WI38 (cell line): ENCODE measurements at regions not wholly inside any gene's neighbourhood (a gene's known extent, or its start where the extent isn't known, plus 50 kb on each side); places are given as distances from the start of the nearest gene placed in this dataset.

Source experiments
- H3K4me3 ChIP-seq: 2 replicates; pipeline ENCODE4 v1.5.1; 2011; ENCODE audit warnings: low read depth, mild to moderate bottlenecking, control low read depth, low read length
- TF ChIP-seq, protein P1 (sequence below): IDR thresholded peaks from 2 replicates; pipeline ENCODE4 v1.5.1; 2012; ENCODE audit warnings: low read depth, mild to moderate bottlenecking, control low read depth, low read length

DNA sequence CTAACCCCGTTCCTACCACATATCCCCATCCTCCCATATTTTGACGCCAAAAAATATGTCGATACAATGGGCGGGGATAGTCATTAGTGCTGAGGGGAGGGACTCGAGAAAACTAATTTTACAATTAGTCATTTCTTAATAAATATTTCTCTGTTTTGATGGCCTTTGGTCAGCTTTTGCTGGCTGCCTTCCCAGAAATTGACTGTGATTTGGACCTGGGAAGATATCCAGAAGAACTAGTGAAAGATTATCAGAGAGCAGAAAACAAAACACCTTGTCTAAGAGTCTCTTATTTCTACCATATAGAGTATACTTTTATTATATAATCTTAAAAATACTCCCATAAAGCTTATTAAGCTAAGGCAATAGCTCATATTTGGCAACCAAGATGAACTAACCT, 247.6 kb downstream of the MRPL39 start:
- no peak overlapping the region for H3K4me3 ChIP-seq
- TF ChIP-seq, protein P1, sequence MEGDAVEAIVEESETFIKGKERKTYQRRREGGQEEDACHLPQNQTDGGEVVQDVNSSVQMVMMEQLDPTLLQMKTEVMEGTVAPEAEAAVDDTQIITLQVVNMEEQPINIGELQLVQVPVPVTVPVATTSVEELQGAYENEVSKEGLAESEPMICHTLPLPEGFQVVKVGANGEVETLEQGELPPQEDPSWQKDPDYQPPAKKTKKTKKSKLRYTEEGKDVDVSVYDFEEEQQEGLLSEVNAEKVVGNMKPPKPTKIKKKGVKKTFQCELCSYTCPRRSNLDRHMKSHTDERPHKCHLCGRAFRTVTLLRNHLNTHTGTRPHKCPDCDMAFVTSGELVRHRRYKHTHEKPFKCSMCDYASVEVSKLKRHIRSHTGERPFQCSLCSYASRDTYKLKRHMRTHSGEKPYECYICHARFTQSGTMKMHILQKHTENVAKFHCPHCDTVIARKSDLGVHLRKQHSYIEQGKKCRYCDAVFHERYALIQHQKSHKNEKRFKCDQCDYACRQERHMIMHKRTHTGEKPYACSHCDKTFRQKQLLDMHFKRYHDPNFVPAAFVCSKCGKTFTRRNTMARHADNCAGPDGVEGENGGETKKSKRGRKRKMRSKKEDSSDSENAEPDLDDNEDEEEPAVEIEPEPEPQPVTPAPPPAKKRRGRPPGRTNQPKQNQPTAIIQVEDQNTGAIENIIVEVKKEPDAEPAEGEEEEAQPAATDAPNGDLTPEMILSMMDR = no peak

DNA sequence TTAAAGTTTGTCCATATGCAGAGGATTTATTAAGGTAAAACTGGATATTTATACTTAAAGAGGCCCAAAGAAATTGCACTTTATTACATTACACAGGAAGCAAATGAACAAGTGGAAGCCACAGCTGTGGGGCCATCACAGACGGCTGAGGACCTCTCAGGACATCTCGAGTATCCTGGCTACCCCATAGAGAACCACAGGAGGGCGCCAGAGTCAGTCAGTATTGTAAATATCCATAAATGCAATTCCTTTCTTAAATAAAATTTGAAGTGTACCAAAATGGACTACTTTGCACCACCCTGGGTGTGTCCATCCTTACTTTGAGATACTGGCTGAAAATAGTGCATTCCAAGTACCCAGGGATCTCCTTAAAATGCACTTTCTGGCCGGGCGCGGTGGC, 257.2 kb downstream of the MRPL39 start:
- H3K4me3 ChIP-seq = no peak overlapping the region
- TF ChIP-seq, protein P1 = peak; percentile 66

DNA sequence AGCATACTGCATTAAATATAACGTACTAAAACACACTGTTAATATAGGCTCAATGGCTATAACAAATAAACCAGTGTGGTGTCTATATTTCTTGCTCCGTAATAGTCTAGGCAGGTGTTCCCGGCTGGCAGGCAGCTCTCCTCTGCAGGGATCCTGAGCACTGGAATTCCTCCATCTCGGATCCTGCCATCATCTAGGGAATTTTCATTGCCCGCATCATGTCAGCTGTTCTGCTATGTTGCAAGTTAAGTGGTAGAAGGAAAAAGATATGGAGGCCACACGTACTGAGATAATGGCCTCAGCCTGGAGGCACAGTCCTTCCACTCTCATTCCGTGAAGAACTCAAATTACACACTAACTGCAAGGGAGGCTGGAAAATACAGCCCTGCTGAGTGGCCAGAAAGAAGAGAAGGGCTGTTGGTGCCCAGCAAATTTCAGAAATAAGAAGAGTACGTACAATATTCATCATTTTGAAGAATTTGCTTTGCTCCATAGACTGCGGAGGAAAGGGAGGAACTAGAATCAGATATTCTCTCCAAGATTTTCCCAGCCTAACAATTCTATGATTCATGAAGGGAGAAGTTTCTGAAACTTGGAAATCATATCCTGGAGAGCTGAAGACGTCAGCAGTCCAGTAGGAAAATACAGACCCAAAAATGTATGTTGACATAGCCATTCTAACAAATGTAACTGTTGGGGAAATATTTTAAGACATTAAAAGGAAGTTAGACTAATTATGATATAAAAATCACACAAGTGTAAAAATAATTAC, 263.3 kb downstream of the MRPL39 start:
- H3K4me3 ChIP-seq = no peak overlapping the region
- TF ChIP-seq, protein P1 = no peak

DNA sequence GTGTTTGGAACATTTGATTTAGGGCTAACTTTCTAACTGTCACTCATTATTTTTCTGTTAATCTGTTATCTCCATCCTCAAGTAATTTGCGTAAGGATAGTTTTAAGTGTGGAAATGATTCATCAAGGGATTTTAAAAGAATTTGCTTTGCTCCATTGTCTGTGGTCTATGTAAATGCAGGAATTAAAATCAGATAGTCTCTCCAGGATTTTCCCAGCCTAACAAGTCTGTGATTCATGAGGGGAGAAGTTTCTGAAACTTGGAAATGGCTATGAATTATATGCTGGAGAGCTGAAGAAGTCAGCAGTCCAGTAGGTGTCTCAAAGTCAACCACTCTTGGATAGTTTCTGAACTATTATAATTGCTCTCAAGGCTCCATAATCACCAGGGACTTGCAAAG, 264.5 kb downstream of the MRPL39 start:
- TF ChIP-seq, protein P1 = no peak
- no peak overlapping the region for H3K4me3 ChIP-seq

DNA sequence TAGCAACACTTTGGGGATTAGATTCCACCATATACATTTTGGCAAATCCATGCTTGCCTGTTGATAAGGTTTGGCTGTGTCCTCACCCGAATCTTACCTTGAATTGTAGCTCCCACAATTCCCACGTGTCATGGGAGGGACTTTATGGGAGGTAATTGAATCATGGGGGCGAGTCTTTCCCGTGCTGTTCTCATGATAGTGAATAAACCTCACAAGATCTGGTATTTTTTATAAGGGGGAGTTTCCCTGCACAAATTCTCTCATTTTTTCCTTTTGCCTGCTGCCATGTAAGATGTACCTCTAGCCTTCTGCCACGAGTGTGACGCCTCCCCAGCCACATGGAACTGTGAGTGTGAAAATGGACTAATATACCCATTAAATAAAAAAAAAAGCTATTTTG, 265.3 kb downstream of the MRPL39 start:
- TF ChIP-seq, protein P1 = no peak
- no peak overlapping the region for H3K4me3 ChIP-seq

DNA sequence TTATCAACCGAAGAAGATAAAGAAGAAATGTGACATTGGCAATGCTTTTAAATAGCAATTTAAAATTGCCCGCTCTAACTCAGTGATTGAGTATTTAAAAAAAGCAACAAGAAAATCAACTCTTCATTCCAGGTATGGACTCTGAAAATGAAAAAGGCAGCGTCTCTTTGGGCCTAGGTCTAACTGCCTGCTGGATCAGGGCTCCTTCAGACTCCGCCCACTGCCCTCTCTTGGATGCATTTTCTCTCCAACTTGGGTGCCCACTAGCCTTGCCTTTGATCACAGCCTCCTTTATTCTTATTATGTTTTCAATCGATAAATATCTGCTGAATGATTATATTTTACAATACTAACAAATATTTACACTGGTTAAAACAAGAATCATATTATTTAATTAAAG, 268.9 kb downstream of the MRPL39 start:
- H3K4me3 ChIP-seq = no peak overlapping the region
- TF ChIP-seq, protein P1 = no peak

DNA sequence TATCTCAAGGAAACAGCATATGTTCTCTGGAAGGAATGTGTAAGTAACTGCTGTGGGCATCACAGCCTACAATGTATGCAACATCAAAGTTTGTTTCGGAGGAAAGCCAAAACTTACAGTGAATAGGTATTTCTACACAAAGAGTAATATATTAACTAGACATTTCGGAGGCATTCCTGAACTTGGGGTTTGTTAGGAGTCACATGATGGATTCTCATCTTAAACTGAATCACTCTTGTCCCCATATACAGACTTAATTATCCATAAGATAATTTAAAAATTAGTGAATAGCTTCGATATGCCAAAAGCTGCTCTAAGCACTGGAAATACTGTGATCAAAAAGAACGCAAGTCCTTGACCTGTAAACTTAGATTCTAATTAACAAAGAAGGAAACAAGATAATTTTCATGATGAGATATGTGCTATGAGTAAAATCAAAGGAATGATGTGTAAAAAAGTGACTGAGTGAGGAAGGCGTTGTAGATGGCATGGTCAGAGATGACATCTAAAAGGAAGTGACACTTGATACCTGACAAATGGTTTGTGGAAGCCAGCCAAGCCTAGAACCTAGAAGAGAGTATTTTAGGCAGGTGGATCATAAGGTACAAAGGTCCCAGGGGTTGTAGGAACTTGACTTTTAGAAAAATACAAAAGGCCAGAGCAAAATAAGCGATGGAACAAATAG, 273.1 kb downstream of the MRPL39 start:
- H3K4me3 ChIP-seq = no peak overlapping the region
- TF ChIP-seq, protein P1 = no peak
